Upper lobe of left lung (tissue), 4 donors: ENCODE measurements at regions not wholly inside any gene's neighbourhood (a gene's known extent, or its start where the extent isn't known, plus 50 kb on each side); places are given as distances from the start of the nearest gene placed in this dataset.

Source experiments
- EP300 ChIP-seq, 4 donors: sonication (generic); formaldehyde crosslinking; IDR thresholded peaks; one replicate each; pipeline ENCODE4 v1.5.1; 2017; ENCODE audit warnings: antibody characterized with exemption in 4 of 4, control low read depth in 2 of 4
- TF ChIP-seq, protein P1 (sequence below), 6 experiments: fragments of 450-650 bp in 4 of 6; fragments of 200-600 bp in 2 of 6; sonication (generic) in 2 of 6; IDR thresholded peaks; one replicate each; pipeline ENCODE4 v1.5.1; 2016 to 2019; ENCODE audit warnings: antibody characterized with exemption in 6 of 6

DNA sequence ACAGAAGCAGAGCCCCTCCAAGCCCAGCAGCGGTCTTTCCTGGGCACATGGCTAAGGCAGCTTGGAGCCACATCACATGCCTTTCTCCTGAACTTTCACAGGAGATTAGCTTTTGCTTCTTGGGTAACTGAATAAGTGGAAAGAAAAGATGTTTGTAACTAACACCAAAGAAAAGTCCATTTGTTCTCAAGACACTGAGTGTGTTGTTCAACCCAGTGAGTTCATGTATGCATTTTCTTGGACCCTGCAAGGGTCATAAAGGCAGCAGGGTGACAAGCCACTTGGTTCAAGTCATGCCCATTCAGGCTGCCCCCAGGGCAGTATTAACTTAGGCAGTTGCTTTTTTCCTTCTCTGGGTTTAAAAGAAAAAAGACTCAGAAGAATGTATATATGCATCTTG is 203.4 kb downstream of the FAM76B start:
- TF ChIP-seq, protein P1, sequence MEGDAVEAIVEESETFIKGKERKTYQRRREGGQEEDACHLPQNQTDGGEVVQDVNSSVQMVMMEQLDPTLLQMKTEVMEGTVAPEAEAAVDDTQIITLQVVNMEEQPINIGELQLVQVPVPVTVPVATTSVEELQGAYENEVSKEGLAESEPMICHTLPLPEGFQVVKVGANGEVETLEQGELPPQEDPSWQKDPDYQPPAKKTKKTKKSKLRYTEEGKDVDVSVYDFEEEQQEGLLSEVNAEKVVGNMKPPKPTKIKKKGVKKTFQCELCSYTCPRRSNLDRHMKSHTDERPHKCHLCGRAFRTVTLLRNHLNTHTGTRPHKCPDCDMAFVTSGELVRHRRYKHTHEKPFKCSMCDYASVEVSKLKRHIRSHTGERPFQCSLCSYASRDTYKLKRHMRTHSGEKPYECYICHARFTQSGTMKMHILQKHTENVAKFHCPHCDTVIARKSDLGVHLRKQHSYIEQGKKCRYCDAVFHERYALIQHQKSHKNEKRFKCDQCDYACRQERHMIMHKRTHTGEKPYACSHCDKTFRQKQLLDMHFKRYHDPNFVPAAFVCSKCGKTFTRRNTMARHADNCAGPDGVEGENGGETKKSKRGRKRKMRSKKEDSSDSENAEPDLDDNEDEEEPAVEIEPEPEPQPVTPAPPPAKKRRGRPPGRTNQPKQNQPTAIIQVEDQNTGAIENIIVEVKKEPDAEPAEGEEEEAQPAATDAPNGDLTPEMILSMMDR (IDR thresholded peaks at IDR 0.05): no peak
- TF ChIP-seq EP300 (IDR thresholded peaks at IDR 0.05): no peak
